ENCODE measurements at regions not wholly inside any gene's neighbourhood (a gene's known extent, or its start where the extent isn't known, plus 50 kb on each side); places are given as distances from the start of the nearest gene placed in this dataset.

DNA sequence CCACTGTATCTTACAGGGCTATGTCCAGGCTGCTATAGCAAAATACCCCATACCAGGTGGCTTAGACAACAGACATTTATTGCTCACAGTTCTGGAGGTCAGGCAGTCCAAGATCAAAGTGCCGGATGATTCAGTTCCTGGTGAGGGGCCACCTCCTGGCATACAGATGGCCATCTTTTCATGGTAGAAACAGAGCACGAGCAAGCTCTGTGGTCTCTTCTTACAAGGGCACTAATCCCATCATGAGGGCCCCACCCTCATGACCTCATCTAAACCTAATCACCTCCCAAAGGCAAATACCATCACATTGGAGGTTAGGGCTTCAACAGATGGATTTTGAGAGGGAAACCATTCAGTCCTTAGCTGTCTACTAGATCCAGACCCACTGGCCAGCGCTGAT is 117.4 kb upstream of the NECTIN1 start:
- TF ChIP-seq, protein P1, sequence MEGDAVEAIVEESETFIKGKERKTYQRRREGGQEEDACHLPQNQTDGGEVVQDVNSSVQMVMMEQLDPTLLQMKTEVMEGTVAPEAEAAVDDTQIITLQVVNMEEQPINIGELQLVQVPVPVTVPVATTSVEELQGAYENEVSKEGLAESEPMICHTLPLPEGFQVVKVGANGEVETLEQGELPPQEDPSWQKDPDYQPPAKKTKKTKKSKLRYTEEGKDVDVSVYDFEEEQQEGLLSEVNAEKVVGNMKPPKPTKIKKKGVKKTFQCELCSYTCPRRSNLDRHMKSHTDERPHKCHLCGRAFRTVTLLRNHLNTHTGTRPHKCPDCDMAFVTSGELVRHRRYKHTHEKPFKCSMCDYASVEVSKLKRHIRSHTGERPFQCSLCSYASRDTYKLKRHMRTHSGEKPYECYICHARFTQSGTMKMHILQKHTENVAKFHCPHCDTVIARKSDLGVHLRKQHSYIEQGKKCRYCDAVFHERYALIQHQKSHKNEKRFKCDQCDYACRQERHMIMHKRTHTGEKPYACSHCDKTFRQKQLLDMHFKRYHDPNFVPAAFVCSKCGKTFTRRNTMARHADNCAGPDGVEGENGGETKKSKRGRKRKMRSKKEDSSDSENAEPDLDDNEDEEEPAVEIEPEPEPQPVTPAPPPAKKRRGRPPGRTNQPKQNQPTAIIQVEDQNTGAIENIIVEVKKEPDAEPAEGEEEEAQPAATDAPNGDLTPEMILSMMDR (IDR thresholded peaks at IDR 0.05; ENCODE audit: insufficient read depth, low read depth, low read length), result no peak
- no peak for TF ChIP-seq EZH2 (IDR thresholded peaks at IDR 0.05; ENCODE audit: insufficient read depth, low read length)

All from astrocyte (in vitro differentiated cells and primary cell).